ENCODE measurements at regions not wholly inside any gene's neighbourhood (a gene's known extent, or its start where the extent isn't known, plus 50 kb on each side); places are given as distances from the start of the nearest gene placed in this dataset.

DNA sequence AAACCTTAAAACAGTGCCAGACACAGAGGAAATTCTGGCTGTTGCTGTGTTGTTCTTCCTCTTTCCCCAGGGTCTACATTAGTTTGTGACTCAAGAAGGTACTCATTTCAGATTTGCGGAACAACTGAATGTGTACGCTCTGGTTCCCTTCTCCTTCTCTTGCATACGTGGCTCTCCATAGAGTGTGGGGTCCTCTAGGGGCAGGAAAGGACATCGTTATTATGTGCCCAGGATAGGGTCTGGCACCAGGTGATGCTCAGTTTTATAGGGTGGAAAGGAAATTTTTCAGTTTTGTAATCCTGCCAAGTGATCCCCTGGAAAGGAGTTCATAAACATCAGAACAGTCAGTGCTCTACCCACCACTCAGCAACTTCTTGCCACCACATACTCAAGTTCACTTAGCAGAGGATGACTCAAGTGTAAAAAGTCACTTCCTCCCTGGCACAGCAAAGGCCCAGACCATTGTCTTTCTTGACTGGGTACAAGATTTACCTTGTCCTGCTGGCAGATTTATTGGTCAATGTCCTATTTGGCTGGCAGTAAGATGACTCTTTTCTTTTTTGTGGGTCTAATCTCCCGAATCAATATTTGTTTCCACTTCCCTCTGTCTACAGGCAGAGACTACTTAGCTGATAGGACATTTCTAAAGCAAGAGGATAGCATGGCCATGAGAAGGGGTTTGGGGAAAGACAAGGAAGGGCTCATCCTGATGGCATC lies 246.0 kb upstream of the TENM4 start:
- no peak for DNase-seq (ENCODE audit: low read depth, low spot score)

DNA sequence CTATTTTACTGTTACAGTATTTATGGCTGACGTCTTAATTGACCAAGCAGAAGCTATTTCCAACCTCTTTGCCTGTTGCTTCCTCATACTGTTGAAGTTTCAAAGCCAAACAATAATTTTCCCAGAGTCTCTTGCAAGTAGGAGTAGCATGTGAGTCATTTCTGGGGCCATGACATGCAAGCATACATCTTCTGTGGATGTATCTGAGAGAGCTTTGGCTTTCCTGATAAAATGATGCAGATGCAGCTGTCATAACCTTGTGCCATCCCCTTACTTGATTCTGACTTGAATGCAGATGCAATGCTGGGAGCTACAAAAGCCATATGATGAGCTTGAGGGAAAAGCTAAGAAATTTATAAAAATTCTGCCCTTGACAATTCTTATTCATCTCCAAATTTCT lies 243.1 kb upstream of the TENM4 start:
- no peak for DNase-seq (ENCODE audit: low read depth, low spot score)

DNA sequence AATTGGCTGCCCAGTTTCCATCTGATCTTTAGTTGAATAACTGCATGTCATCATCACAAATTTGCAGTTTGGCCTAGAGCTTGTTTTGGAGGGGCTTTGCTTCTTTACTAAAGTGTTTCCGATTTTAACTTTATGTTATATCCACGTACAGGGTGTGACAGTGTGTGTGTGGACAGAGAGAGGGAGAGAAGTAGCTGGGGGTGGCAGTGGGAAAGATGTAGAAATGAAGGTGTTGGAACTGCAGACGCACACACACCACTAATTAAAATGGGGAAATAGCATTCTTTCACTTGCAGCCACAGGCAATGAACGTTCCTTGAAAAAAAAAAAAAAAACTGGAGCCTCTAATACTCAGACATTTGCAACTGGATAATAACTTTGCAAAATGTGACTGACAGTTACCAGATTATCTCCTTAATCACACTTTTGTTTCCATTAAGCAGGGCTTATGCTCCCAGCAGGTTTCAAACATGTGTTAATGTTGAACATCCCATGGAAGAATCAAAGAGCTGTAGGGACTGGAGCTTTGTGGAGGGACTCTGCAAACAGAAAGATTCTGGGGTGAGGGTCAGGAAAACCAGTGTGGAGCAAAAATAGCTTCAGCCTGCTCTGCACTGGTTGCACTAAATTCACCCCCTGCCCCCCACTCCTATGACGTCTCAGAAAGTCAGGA lies 238.1 kb upstream of the TENM4 start:
- DNase-seq (ENCODE audit: low read depth, low spot score): no peak

DNA sequence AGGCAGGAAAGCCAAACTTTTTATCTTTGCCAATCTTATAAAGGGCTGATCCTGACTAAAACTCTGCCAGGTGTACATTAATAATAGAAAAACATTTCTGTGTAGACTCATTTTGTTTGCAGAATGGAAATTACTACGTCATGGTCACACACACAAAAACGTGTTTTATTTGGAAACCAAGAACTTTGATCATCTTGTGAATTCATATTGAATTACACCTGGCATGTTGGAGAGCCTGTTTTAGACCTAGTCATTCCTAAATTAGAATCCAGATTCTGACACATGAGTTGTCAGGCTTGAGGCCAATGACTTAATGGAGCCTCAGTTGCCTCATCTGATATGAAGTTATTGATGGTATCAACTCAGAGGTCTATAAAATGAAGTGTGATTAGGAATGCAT lies 235.6 kb upstream of the TENM4 start:
- no peak for DNase-seq (ENCODE audit: low read depth, low spot score)

DNA sequence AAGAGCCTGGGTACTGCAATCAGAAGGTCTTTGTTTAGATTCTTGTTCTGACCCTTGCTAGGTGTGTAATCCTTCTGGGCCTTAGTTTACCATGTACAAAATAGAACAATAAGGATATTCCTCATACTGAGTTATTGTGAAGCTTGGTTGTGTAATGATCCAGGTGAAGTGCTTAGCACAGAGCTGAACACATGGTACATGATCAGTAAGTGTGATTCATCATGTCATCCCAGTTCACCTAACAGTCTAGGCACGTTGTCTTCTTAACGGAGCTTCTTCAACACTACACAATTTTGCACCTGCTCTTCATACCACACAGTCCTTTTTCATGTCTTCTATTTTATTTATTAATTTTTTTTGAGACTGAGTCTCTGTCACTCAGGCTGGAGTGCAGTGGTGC lies 234.3 kb upstream of the TENM4 start:
- DNase-seq (ENCODE audit: low read depth, low spot score): no peak

DNA sequence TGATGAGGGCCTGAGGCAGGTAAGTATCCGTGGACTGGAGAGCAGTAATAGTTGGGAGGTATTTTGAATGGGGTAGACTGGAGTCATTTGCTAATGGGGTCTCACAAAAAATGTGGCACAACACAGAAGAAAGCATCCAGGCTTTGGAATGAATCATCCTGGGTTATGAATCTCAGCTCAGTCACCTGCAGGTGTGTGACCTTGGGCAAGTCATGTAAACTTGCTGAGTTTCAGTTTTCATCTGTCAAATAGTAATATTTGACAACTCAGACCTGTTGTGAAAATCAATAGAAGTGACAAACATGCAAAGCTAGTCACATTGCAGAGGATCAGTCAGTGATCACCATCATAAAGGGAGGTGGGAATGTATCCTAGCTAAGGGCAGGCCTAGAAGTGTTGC lies 232.0 kb upstream of the TENM4 start:
- DNase-seq (ENCODE audit: low read depth, low spot score): no peak

DNA sequence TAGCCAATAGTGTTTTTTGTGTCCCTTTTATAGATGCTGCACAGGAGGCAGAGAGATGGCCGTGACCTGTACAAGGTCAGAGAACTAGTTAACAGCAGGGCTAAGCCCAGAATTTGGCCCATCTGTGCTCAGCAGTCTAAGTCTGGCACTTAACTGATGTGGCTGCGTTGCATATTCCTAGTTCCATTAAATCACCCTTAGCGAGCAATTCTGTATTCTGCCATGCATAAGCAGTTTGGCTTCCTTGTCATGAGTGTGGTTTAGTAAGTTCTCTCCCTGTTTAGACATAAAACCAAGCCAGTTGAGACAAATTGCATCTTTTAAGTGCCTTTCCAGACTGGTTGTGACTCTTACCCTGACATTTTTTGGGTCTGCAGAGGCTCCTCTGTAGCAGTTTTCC lies 230.6 kb upstream of the TENM4 start:
- DNase-seq (ENCODE audit: low read depth, low spot score): no peak

DNA sequence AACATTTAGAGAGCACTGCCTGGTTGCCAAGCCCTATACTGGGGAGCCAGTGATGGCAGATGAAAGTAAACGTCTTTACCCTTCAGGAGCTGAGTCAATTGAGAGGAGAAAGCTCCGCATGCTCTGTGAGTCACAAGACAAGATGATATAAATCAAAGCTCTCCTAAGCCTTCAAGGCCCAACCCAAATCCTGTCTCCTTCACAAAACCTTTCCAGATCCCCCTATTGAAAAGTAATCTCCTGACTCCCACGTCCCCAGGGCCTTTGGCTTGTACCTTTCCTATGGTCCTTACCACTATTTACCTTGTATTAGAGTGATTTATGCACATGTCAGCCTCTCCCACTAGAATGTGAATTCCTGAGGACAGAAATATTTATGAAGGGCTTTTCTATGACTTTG lies 230.1 kb upstream of the TENM4 start:
- DNase-seq (ENCODE audit: low read depth, low spot score): no peak

DNA sequence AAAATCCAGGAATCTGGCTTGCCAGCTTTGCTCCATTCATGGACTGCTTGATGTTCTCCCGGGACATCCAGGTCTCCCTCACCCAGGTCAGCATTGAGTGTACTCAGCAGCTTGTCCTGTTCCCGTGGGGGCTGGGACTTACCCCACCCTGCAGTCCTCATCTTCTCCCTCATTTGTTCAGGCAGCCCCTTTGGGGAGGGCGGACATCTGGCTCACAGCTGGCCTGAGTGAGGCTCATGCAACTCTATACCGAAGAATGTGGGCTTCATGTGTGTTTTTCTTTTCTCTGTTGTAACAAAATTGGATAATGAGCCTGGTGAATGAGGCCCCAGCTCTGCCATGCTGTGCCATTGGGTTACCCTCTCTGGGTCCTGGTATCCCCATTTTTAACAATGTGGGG lies 227.7 kb upstream of the TENM4 start:
- DNase-seq (ENCODE audit: low read depth, low spot score): no peak

DNA sequence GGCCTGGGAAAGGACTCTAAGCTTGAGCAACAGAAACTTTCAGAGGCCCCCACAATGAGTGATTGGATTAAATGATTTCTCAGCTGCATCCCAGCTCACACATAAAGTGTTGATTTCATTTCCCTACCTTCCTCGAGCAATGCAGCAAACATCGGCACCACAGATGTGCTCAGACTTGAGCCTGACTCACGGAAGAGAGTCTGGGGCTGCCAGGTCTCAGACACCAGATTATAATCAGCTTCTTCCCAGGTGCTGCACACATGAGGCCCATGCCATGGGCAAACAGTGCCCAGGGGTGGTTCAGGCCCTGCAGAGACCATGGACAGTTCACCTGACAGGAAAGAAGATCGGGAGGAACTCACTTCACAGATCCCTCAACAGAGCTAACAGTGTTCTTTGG lies 226.6 kb upstream of the TENM4 start:
- no peak for DNase-seq (ENCODE audit: low read depth, low spot score)

DNA sequence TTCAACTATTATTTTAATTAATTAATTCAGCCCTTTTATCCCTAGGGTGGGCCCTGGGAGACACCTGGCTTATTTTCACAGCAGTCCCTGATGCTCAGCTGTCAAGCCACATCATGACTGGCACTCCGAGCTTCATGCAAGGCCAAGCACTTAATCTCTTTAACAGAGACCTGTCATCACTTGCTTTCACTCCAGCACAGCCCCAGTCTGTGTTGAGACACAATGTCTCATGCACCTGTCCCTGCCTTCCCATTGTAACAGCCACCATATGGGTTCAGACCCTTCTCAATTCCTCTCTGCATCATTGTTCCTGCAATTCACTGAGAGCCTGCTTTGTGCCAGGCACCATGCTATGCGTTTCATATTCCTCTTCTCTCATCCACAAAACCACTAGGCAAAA lies 222.2 kb upstream of the TENM4 start:
- DNase-seq (ENCODE audit: low read depth, low spot score): no peak

DNA sequence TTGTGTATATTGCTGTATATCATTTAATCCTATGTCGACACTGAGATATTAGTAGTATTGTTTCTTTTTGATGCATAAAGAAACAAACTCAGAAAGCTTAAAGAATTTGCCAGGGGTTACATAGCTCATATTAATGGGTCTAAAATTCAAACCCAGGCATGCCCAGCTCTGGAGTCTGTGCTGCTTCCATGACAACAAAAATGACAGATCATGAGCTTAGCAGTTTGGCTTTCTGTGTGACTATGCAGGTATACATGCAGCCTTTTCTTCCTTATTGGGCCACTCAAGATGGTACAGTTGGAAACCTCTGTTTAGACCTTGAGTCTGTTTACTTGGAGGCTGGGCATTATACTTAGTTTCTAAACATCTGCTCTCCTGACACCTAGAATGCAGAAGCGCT lies 220.5 kb upstream of the TENM4 start:
- no peak for DNase-seq (ENCODE audit: low read depth, low spot score)

DNA sequence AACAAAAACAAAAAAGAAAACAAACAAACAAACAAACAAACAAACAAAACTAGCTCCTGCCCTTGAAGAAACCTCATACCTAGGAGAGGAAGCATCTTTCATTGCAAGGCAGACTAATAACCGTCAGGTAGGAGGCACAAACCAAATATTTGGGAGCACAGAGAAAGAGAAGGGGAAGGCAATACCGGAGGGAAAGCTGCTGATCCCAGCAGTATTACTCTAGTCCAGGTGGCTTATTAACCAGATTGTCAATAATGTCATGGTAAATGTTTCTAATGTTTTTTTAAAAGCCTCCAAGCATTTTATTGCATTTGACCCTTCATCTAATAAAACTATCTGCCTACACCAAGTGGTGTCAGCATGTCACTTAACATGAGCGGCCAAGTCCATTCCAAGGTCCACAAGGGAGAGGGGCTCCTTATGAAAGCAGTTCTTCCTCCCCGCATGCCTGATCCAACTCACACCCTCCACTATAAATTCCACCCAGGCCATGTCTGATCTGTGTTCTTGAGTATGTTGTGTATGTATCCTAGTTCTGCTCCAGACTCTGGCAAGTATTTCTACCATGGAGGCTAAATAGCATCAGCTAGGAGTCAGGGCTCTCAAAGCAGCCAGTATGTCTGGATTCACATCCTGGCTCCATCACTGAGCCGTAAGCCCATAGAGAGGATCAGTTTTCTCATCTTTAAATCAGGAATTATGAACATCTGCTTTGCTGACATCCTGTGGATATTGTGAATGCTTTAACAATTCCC lies 208.1 kb upstream of the TENM4 start:
- DNase-seq (ENCODE audit: low read depth, low spot score): no peak

DNA sequence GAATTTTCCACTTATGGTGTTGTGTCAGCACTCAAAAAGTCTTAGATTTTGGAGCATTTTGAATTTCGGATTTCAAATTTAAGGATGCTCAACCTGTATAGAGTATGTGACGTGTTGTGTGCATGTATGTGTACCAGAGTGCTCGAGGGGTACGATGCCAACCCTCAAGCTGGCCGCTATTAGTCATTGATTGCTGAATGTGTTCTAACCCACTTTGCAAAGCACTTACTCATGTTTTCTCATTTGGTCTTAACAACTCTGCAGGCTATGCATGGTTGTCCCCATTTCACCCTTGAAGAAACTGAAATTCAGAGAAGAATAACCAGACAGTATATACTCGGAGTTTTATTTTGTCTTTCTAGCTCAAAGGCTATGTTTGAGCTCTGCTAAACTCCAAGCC lies 196.4 kb upstream of the TENM4 start:
- no peak for DNase-seq (ENCODE audit: low read depth, low spot score)

DNA sequence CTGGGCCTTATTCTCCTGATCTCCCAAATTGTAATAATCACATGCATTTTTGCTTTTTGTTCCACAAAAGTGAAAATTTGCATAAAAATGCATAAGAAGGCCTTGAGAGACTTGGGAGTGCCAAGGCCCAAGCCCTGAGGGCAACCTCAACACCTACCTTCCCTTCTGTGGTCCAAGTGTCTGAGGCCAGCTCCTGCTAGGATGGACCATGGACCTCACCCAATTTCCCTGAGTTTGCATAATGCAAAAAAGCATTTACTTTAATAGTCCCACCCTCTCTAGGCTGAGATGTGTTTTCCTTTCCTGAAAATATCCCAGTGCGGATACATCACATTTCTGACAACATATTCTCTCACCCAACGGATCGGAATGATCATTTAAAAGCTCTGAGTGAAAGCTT lies 194.1 kb upstream of the TENM4 start:
- no peak for DNase-seq (ENCODE audit: low read depth, low spot score)

DNA sequence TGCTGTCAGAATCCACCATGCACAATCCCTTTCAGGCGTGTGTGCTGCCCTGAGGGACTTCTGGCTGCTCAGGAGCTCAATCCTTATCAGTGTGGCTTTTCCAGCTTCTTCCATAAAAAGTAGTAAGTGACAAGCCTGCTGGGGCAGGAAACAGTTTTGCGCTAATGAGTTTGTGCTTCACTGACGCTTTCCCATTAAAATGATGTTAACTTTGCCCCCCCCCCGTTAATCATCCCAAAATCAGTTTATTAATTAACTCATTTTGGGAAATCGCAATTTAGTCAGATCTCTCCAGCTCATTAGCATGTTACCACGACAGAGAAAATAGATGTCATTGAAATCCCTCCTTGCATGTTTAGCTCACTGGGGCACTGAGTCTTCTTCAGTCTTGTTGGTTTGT lies 186.5 kb upstream of the TENM4 start:
- DNase-seq (ENCODE audit: low read depth, low spot score): no peak

DNA sequence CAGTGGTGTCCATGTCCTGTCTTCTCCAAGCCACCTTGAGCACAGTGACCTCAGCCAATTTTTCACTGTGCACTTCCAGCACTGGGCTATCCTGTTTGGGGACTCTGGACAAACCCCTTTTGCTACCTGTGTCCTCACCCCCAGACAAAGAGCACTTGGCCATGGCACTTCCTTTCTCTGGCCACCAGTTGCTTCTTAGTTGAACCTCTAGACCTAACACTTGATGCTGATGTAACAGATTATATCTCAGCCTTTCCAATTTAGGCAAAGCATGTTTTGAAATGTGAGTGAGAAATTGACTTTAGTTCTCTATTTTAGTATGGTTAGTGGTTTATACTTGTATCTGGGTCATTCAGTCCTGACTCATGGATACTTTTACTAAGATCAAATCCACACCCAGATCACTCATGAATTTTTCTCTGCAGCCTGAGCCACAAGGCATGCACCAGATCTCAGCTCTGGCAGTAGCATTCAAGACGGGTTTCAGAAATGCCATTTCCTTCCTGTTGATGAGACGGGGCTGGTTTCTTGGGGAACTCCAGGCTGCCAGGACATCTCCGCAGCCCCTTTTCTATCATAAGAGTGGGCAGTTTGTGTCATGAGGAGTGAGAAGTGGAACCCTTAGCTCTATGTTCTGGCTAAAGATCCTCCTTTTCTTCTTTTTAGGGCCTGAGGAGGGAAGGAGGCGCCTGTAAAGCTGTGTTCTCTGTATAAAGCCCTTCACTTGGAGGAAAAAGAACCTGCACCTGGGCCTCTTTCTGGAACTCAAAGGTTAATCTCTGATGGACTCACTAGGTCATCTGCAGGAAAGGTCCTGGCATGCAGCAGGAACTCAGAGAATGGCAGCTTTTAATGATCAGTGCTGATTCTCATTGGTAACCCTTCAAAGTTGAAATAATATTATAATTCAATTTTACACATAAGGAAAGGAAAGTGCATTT lies 185.6 kb upstream of the TENM4 start:
- DNase-seq (ENCODE audit: low read depth, low spot score): no peak

DNA sequence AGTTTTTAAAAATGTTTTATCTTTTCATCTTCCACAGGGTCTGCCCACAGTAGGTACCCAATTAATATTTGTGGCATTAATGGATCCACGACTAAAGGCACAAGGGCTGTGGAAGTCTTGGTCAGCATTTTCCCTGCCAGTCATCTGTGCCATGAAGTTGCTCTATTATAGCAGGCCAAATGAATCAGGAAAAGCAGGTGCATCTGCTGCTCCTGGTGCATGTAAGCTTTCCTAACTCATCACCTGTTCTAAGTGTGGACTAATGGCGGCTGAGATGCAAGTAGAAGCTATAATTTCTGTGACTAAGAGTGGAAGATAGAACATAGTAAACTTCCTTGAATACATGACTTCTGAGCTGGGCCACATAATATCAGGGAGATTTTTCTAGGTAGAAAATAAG lies 182.5 kb upstream of the TENM4 start:
- no peak for DNase-seq (ENCODE audit: low read depth, low spot score)

DNA sequence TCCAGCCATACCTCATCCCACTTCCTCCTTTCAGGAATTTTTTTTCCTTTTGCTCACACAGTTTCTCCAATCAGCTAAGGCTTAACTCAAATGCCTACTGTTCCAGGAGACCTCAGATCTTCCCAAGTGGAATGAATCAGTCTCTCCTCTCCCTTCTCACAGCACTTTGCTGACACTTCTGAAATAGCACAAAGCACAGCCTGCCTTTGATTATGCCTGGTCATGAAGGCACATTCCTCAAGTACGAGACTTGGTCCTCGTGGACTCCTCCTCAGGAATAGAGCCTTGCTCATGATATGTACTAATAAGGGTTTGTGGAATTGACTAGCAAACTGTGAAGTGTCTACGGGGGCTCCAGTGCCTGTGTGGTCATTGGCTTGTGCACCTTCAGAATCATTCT lies 176.7 kb upstream of the TENM4 start:
- no peak for DNase-seq (ENCODE audit: low read depth, low spot score)

DNA sequence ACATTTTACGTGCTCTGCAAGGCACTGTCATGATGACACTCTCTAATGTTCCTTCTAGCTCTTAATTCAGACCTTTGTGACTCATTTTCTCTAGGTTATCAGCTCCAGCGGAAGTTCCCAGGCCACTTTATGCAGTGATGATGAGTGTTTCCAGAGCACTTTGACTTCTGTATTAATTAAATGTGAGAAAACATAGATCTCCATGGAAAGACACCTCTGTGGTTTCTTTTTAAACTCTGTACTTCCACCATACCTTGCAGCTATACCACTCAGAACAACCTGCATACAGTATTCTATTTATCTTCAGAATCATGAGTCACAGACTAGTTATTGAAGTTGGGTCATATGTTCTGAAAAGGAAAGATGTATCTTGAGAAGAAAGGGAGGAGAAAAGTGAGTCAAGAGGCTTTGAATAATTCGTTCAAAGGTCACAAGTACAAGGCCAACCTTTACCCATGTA lies 175.6 kb upstream of the TENM4 start:
- no peak for DNase-seq (ENCODE audit: low read depth, low spot score)

DNA sequence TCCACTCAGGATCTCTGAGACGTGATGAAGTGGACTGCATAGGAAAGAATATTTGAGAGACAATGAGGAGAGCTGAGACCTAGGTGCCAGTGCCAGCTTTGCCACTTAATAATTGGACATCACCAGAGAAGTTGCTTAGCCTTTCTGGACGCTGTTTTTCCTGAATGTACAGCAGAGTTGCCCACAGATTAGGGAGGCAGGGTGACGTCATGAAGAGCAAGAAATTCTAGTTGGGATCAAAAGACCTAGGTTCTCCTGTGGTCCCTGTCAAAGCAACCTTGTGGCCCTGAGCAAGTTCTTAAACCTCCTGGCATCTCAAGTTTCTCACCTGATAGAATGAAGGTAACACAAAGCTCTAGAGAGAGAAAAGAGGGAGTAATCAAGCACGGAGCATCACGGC lies 174.6 kb upstream of the TENM4 start:
- DNase-seq (ENCODE audit: low read depth, low spot score): no peak

DNA sequence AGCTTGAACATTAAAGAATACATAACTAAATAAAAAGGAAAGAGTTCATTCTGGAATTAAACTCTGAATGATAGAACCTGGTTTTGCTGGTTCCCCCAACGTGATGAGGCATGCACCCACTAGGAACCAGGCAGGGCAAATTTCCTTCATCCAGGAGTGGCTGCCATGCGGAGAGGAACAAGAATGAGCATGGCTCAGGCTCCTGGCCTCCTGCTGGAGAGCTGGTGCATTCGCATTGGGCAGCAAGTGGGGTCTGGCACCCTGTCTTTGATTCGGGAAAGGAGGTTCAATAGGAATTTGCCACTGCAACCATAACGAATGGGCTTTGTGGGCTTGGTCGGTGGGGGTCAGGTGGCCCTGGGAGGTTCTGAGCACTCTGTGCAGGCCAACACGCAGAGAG lies 169.8 kb upstream of the TENM4 start:
- no peak for DNase-seq (ENCODE audit: low read depth, low spot score)
